Ovary (tissue), 7 donors: ENCODE measurements at regions not wholly inside any gene's neighbourhood (a gene's known extent, or its start where the extent isn't known, plus 50 kb on each side); places are given as distances from the start of the nearest gene placed in this dataset.

Experiments
- DNase-seq, 5 donors: peaks; one replicate each; pipeline ENCODE4 v3.0.0-alpha.2; 2019 to 2020
- H3K27ac ChIP-seq, 2 donors: fragments of 200-600 bp; one replicate each; pipeline versions ENCODE4 v1.5.1 to v1.8.0; 2019 to 2022
- H3K27me3 ChIP-seq: fragments of 200-600 bp; one replicate; pipeline ENCODE4 v1.8.0; 2022
- H3K36me3 ChIP-seq: fragments of 200-600 bp; sonication (generic); one replicate; pipeline ENCODE4 v1.5.1; 2019
- H3K4me1 ChIP-seq: one replicate; pipeline ENCODE4 v1.8.1; 2013; ENCODE audit warnings: mild to moderate bottlenecking, moderate library complexity; ENCODE audit not compliant: insufficient read depth
- H3K4me3 ChIP-seq: fragments of 200-600 bp; sonication (generic); one replicate; pipeline ENCODE4 v1.5.1; 2017
- H3K9me3 ChIP-seq, 2 donors: fragments of 200-600 bp in 1 of 2; sonication (generic) in 1 of 2; one replicate each; pipeline versions ENCODE4 v1.5.1 to v1.8.1; 2013 to 2019; ENCODE audit warnings: mild to moderate bottlenecking in 1 of 2, moderate library complexity in 1 of 2
- CTCF ChIP-seq, 3 donors: fragments of 450-650 bp in 2 of 3; fragments of 200-600 bp in 1 of 3; IDR thresholded peaks; one replicate each; pipeline versions ENCODE4 v1.5.1 to v1.8.0; 2016 to 2022; ENCODE audit warnings: antibody characterized with exemption in 3 of 3, mild to moderate bottlenecking in 1 of 3
- EP300 ChIP-seq: sonication (generic); formaldehyde crosslinking; IDR thresholded peaks from one replicate; pipeline ENCODE4 v1.6.1; 2017; ENCODE audit warnings: antibody characterized with exemption
- POLR2A ChIP-seq: fragments of 450-650 bp; IDR thresholded peaks from one replicate; pipeline ENCODE4 v1.6.1; 2017; ENCODE audit warnings: antibody characterized with exemption, mild to moderate bottlenecking, moderate library complexity
- WGBS, 3 donors: extraction: QIAGEN DNeasy Blood & Tissue Kit in 1 of 3; methylation state at CpG; one replicate each; pipeline versions ENCODE4 v1.1.5 to v1.1.7; 2013 to 2017; 5-methylcytosine and 5-hydroxymethylcytosine counted together
- intact Hi-C, 4 donors: fragments of 100-400 bp; cut with DNase I; formaldehyde crosslinking; loops; one replicate each; pipeline versions ENCODE4 v1.11.0 to v1.15.1; 2022 to 2023
- donor health status: DM: no; HTN: no; CAD: no; lungs with moderate emphysema.
- donor health status: DM: no; HTN: no; CAD: no.
- donor health status: Bipolar disorder and iron deficiency.
- donor health status: DM: no; HTN: no; CAD: no.
- donor health status: DM: yes; HTN: yes; CAD: no.

GRCh38 chr3:22612927-22613326 lies 590.2 kb upstream of the UBE2E2 start:
- Histone ChIP-seq H3K36me3 (no peaks in the 10 kb centered on the region), H3K27me3 (no peaks in the 10 kb centered on the region), H3K9me3 (no peaks in the 10 kb centered on the region), H3K27ac (no peak overlapping the region), H3K4me3 (no peak overlapping the region), H3K4me1 (peaks cover 3% of the 10 kb centered on the region)
- 92 to 95% (median 94%) methylated on average over 4 of the region's 4 CpGs for WGBS, 3 donors
- no peak for TF ChIP-seq CTCF (IDR thresholded peaks at IDR 0.05)
- TF ChIP-seq EP300: no peak
- no peak for TF ChIP-seq POLR2A
- intact Hi-C loops: no loop called here
- no peak for DNase-seq

DNA sequence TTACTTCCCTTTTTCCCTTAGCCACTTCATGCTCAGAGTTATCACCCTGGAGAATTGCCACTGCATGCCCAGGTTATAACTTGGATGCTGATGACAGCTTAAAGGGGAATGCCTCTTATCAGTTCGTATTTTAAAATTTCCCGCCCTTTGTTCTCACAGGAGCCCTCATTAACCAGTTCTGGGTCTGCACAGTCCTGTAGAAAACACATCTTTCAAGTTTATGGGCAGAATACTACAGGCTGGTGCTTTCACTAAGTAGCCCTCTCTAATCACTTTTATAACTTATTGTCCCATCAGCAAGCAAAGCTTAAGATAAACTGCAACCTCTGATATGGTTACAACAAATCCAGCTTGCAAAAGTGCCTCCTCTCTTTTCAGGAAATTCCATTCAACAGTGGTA lies 587.3 kb upstream of the UBE2E2 start:
- intact Hi-C loops: no loop called here
- no peaks in the 10 kb centered on the region for H3K36me3 ChIP-seq
- 33 to 40% (median 37%) methylated on average over 2 of the region's 2 CpGs for WGBS, 3 donors
- H3K4me3 ChIP-seq: no peak overlapping the region
- H3K27ac ChIP-seq: no peak overlapping the region
- H3K27me3 ChIP-seq: no peaks in the 10 kb centered on the region
- no peaks in the 10 kb centered on the region for H3K9me3 ChIP-seq
- DNase-seq: no peak
- H3K4me1 ChIP-seq: peaks cover 3% of the 10 kb centered on the region
- no peak for TF ChIP-seq POLR2A
- TF ChIP-seq CTCF (IDR thresholded peaks at IDR 0.05): no peak
- TF ChIP-seq EP300: no peak

DNA sequence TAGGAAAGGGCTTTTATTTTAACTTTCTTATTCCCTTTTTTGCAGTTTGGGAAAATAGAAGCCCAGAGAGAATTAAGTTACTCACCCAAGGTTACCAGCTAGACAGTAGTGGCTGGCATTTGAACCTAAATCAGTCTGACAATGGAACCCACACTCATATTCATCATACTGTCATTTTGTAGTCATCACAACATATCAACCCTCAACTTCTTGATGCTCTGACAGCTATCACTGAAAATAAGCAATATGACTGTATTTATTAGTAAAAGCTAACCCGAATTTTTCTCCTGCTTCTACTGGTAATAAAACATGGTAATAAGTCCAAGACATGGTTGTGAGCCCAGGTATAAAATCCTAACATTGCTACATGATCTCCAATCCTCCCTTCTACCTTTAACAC lies 585.8 kb upstream of the UBE2E2 start:
- 61 to 74% (median 68%) methylated on average over 1 of the region's 1 CpG for WGBS, 3 donors
- H3K36me3 ChIP-seq: no peaks in the 10 kb centered on the region
- H3K9me3 ChIP-seq: no peaks in the 10 kb centered on the region
- H3K4me1 ChIP-seq: peaks cover 3% of the 10 kb centered on the region
- no peak overlapping the region for H3K4me3 ChIP-seq
- no peak for DNase-seq
- no peaks in the 10 kb centered on the region for H3K27me3 ChIP-seq
- intact Hi-C loops: no loop called here
- H3K27ac ChIP-seq: no peak overlapping the region
- no peak for TF ChIP-seq POLR2A
- TF ChIP-seq EP300: no peak
- TF ChIP-seq CTCF (IDR thresholded peaks at IDR 0.05): no peak

- 83 to 92% (median 87%) methylated on average over 1 of the region's 1 CpG for WGBS, 3 donors
- no peak overlapping the region for H3K4me3 ChIP-seq
- no peaks in the 10 kb centered on the region for H3K9me3 ChIP-seq
- TF ChIP-seq CTCF (IDR thresholded peaks at IDR 0.05) (no peak), POLR2A (no peak), EP300 (no peak)
- H3K27ac ChIP-seq: no peak overlapping the region
- H3K27me3 ChIP-seq: no peaks in the 10 kb centered on the region
- intact Hi-C loops: no loop called here
- no peaks in the 10 kb centered on the region for H3K36me3 ChIP-seq
- no peak for DNase-seq
- H3K4me1 ChIP-seq: no peaks in the 10 kb centered on the region
These were observed 582.6 kb upstream of the UBE2E2 start for GRCh38 chr3:22620498-22620897.
